ENCODE measurements at regions not wholly inside any gene's neighbourhood (a gene's known extent, or its start where the extent isn't known, plus 50 kb on each side); places are given as distances from the start of the nearest gene placed in this dataset.

DNA sequence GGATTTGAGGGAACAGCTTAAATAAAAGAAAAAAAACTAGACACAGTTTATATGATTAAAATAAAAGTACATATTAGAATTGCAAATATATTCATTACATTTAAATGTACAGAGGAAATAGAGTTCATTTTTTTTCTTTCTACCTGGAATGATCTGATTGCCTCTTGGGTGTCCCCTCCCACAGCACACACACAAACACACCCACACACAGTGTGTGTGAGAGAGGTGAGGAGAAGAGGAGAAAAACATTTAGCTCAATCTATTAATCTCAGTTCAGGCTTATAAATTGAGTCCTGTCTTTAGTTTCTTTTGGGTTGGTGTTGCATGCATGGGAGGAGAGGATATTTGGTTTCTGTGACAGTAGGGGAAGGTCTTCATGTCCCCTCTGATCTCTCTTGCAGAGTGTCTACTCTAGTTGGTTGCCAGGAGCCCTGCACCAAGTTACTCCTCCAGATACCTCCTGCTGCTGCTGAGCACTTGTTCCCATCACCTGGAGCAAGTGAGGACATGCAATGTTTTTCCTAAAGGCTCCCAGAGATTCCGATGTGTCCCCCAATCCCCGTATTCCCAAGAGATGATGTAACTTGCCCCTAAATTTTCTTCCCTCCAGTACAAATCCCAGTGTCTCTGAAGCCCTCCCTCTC, 50.8 kb upstream of the REG3A start (continued):
- TF ChIP-seq EZH2 (IDR thresholded peaks at IDR 0.05; ENCODE audit: low read depth, low read length, severe bottlenecking) (no peak), SUZ12 (IDR thresholded peaks at IDR 0.05; ENCODE audit: low read length) (no peak), POLR2A (IDR thresholded peaks at IDR 0.05; ENCODE audit: control extremely low read depth in 1 of 2, low read depth in 2 of 2, low read length in 2 of 2) (no peak), NRF1 (IDR thresholded peaks at IDR 0.05; ENCODE audit: low read depth, low read length) (no peak)

Measured in H1 (cell line).